HG03064 (cell line): ENCODE measurements at regions not wholly inside any gene's neighbourhood (a gene's known extent, or its start where the extent isn't known, plus 50 kb on each side); places are given as distances from the start of the nearest gene placed in this dataset.

ENCODE experiments used
- ATAC-seq: cut with Tn5 transposase; IDR thresholded peaks from one replicate; pipeline ENCODE4 v1.9.1; 2021; ENCODE audit warnings: low read depth; ENCODE audit not compliant: unreplicated experiment

- ATAC-seq, result no peak
Measured at GRCh38 chr4:24705016-24705753, 90.2 kb upstream of the SOD3 start.

GRCh38 chr4:24713604-24714003 is 81.8 kb upstream of the SOD3 start:
- ATAC-seq, result no peak

- ATAC-seq, result no peak
Measured at GRCh38 chr4:24719615-24720014, 75.8 kb upstream of the SOD3 start.

- ATAC-seq, result no peak
Measured at GRCh38 chr4:24720436-24720835, 74.9 kb upstream of the SOD3 start.

- no peak for ATAC-seq
Measured at GRCh38 chr4:24720979-24721378, 74.4 kb upstream of the SOD3 start.

GRCh38 chr4:24722026-24722568 is 73.3 kb upstream of the SOD3 start:
- ATAC-seq, result no peak

- ATAC-seq, result no peak
Measured at GRCh38 chr4:24727390-24728224, 67.8 kb upstream of the SOD3 start.

- ATAC-seq, result no peak
Measured at GRCh38 chr4:24729119-24729730, 66.1 kb upstream of the SOD3 start.

GRCh38 chr4:24730256-24731001 is 64.9 kb upstream of the SOD3 start:
- ATAC-seq, result no peak

- ATAC-seq, result no peak
Measured at GRCh38 chr4:24731448-24731847, 63.9 kb upstream of the SOD3 start.

GRCh38 chr4:24734511-24734910 is 60.9 kb upstream of the SOD3 start:
- no peak for ATAC-seq

- no peak for ATAC-seq
Measured at GRCh38 chr4:24736066-24736465, 59.3 kb upstream of the SOD3 start.

- ATAC-seq, result no peak
Measured at GRCh38 chr4:24741910-24742309, 53.5 kb upstream of the SOD3 start.

GRCh38 chr4:24742335-24742734 is 53.0 kb upstream of the SOD3 start:
- no peak for ATAC-seq

- no peak for ATAC-seq
Measured at GRCh38 chr4:24742773-24743172, 52.6 kb upstream of the SOD3 start.

GRCh38 chr4:24743206-24743605 is 52.2 kb upstream of the SOD3 start:
- ATAC-seq, result no peak

GRCh38 chr4:24743927-24744326 is 51.4 kb upstream of the SOD3 start:
- ATAC-seq, result no peak

GRCh38 chr4:24745172-24745895 is 50.0 kb upstream of the SOD3 start:
- ATAC-seq, result no peak
